AG09319 (cell line): ENCODE measurements at regions not wholly inside any gene's neighbourhood (a gene's known extent, or its start where the extent isn't known, plus 50 kb on each side); places are given as distances from the start of the nearest gene placed in this dataset.

Experiments
- DNase-seq: peaks from one replicate; pipeline ENCODE4 v3.0.0-alpha.2; 2010; ENCODE audit warnings: low read depth; ENCODE audit errors: extremely low read depth
- CTCF ChIP-seq: IDR thresholded peaks from 2 replicates; pipeline ENCODE4 v1.5.1; 2011; ENCODE audit warnings: low read depth, mild to moderate bottlenecking, inconsistent platforms, low read length, moderate library complexity

DNA sequence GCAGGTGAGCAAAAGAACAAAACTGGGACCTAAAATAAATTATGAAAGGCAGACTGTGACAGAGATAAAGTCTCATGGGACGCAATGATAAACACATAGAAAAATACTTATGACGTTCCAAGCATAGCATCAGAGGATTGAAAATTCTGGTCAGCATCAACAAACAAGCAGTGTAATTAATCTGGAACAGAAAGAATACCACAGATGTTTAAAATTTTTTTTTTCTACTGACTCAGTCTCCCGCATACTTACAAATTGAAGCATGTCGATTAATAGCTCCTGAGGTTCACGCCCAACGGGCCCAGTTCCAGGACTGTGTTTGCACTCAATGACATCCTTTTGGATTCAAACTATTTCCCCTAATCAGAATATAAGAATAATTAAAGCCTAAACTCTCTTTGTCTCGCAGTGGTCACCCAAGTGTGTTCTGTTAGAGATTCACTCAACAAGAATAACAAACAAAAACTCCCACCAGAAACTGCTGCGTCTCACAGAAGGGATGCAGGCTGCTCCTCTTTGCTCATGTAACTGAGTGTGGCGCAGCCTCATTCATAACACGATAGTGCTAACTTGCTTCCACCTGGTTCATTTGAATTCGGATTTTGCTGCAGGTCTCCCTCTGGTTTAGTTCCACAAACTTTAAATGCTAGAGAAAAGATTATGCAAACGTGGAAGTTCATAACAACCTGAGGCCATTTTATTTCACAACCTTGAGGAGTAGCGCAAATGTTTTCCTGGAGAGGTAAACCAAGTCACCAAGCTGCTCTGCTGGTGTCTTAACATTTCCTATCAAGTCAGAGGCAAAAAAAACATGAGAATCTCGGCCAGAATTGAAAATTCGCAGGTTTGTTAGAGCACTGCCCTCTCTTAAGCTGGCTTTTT lies 69.0 kb upstream of the CITED2 start:
- DNase-seq, result peak; percentile 43
- no peak for TF ChIP-seq CTCF

DNA sequence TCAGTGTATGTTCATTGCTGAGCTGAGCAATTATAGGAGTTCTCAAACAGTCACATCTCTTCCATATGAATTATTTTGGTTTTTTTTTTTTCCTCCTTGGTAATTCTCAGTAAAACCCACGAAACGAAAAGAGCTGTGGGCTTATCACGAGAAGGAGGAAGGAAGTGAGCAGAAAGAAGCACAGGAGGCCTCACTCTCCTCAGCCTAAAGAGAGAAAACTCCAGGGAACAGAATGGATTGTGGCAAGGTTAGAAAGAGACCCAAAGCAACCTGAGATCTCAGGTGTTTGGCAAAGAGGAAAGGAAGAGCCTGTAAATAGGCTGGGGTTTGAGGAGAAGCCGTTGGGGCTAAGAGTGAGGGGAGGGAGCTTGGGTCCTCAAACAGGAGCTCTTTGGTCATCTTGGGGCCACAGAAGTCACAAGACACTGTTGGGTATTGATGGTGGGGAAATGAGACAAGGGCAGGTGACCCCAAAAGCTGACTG lies 67.8 kb upstream of the CITED2 start:
- DNase-seq, result no peak

GRCh38 chr6:139439349-139439748 lies 64.9 kb upstream of the CITED2 start:
- DNase-seq, result no peak
- no peak for TF ChIP-seq CTCF

More for the DNA sequence above, 67.8 kb upstream of the CITED2 start:
- TF ChIP-seq CTCF, result no peak

DNA sequence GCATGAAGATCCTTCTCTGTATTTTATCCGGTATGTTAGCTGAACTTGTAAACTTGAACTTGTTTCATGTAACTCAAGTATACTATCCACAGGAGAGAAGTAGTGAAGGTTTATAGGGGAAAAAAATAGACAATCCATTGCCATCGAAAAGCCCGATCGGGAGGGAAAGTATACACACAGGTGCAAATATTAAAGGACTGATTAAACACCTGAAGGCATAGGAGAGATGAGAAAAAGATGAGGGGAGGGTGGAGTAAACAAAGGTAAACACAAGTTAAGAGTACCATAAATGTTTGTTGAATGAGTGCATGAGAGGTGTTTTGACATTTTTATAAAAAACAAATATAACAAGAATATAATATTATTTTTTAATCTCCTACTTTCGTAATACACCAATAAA lies 64.3 kb upstream of the CITED2 start:
- DNase-seq, result no peak
- no peak for TF ChIP-seq CTCF

DNA sequence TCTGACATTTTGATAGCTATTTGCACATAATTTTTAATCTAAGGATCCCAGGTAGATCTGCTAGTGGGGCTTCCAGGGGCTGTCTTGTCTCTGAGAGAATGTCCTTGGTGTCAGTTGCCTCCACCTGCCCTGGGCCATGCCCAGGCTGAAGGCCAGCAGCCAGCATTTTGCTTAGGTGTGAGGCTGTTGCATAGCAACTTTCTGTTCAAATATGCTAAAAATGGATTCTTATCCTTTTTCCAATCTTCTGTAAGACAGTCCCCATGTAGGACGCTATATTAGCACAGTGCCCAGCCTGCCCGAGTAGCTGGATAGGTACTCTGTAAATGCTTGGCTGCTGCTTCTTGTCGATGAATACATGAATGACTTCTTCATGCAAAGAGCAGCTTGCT lies 62.5 kb upstream of the CITED2 start:
- no peak for DNase-seq
- no peak for TF ChIP-seq CTCF

GRCh38 chr6:139436200-139436956 lies 61.9 kb upstream of the CITED2 start:
- DNase-seq, result no peak
- TF ChIP-seq CTCF, result no peak
